ENCODE measurements at regions not wholly inside any gene's neighbourhood (a gene's known extent, or its start where the extent isn't known, plus 50 kb on each side); places are given as distances from the start of the nearest gene placed in this dataset.
A peak's percentile ranks its signal among the peaks of the same experiment; 100 is the strongest.

GRCh38 chr2:225937625-225938187 is 538.2 kb downstream of the NYAP2 start:
- H3K27ac ChIP-seq (ENCODE audit: low read length) = no peak overlapping the region
- DNase-seq (ENCODE audit: low read depth, low spot score) = no peak
- no TSS peak for BruUV-seq (replicated peaks)
- TF ChIP-seq TCF7L2 (IDR thresholded peaks at IDR 0.05; ENCODE audit: low read depth, low read length) (no peak), REST (IDR thresholded peaks at IDR 0.05; ENCODE audit: insufficient read depth in 1 of 2, low read depth in 2 of 2, low read length in 1 of 2) (peak; percentile 78 to 88; a peak in 3 of 4 replicates)
- H3K27me3 ChIP-seq (ENCODE audit: control insufficient read depth, insufficient read depth, low read length) = no peaks in the 10 kb centered on the region
- CTCF ChIA-PET = no interaction called here
- no peaks in the 10 kb centered on the region for H3K4me1 ChIP-seq (ENCODE audit: control insufficient read depth, insufficient read depth, low read length)
- H3K4me3 ChIP-seq (ENCODE audit: low read depth in 2 of 2, low read length in 2 of 2) = no peak overlapping the region
- ATAC-seq = no peak
- POLR2A ChIA-PET = no interaction called here
- no peaks in the 10 kb centered on the region for H3K9me3 ChIP-seq (ENCODE audit: control insufficient read depth, insufficient read depth, low read depth, low read length)
- H3K36me3 ChIP-seq (ENCODE audit: control insufficient read depth, insufficient read depth, low read length) = no peaks in the 10 kb centered on the region
- intact Hi-C loops (cut with micrococcal nuclease; ENCODE audit: unreplicated experiment) (no loop called here), in situ Hi-C loops (cut with HindIII; ENCODE audit: low pct_unique_long_range_greater_than_20kb, low sequenced_read_pairs) (no loop called here)

- CTCF ChIA-PET = no interaction called here
Measured at GRCh38 chr2:225932811-225933413, 533.4 kb downstream of the NYAP2 start.

GRCh38 chr2:225930687-225931086 is 531.2 kb downstream of the NYAP2 start:
- DNase-seq (ENCODE audit: low read depth, low spot score) (no peak), ATAC-seq (no peak)
- no peaks in the 10 kb centered on the region for H3K9me3 ChIP-seq (ENCODE audit: control insufficient read depth, insufficient read depth, low read depth, low read length)
- in situ Hi-C loops (cut with HindIII; ENCODE audit: low pct_unique_long_range_greater_than_20kb, low sequenced_read_pairs) = no loop called here
- no peaks in the 10 kb centered on the region for H3K36me3 ChIP-seq (ENCODE audit: control insufficient read depth, insufficient read depth, low read length)
- H3K27me3 ChIP-seq (ENCODE audit: control insufficient read depth, insufficient read depth, low read length) = no peaks in the 10 kb centered on the region
- POLR2A ChIA-PET = no interaction called here
- no peaks in the 10 kb centered on the region for H3K4me1 ChIP-seq (ENCODE audit: control insufficient read depth, insufficient read depth, low read length)
- no TSS peak for BruUV-seq (replicated peaks)
- intact Hi-C loops (cut with micrococcal nuclease; ENCODE audit: unreplicated experiment) = no loop called here
- TF ChIP-seq CTCF (IDR thresholded peaks at IDR 0.05) (no peak), REST (IDR thresholded peaks at IDR 0.05; ENCODE audit: insufficient read depth in 1 of 2, low read depth in 2 of 2, low read length in 1 of 2) (no peak), SIN3A (IDR thresholded peaks at IDR 0.05; ENCODE audit: borderline replicate concordance, insufficient read depth, low read depth, low read length) (no peak), POLR2AphosphoS5 (IDR thresholded peaks at IDR 0.05; ENCODE audit: low read depth, low read length) (no peak), TCF7L2 (IDR thresholded peaks at IDR 0.05; ENCODE audit: low read depth, low read length) (no peak)
- CTCF ChIA-PET = no interaction called here
- no peak overlapping the region for H3K4me3 ChIP-seq (ENCODE audit: low read depth in 2 of 2, low read length in 2 of 2)
- H3K27ac ChIP-seq (ENCODE audit: low read length) = no peak overlapping the region

More at GRCh38 chr2:225932811-225933413, 533.4 kb downstream of the NYAP2 start:
- H3K36me3 ChIP-seq (ENCODE audit: control insufficient read depth, insufficient read depth, low read length) = no peaks in the 10 kb centered on the region
- no peaks in the 10 kb centered on the region for H3K4me1 ChIP-seq (ENCODE audit: control insufficient read depth, insufficient read depth, low read length)
- intact Hi-C loops (cut with micrococcal nuclease; ENCODE audit: unreplicated experiment) = no loop called here
- H3K27me3 ChIP-seq (ENCODE audit: control insufficient read depth, insufficient read depth, low read length) = no peaks in the 10 kb centered on the region
- no TSS peak for BruUV-seq (replicated peaks)
- no peak for ATAC-seq
- no peak overlapping the region for H3K4me3 ChIP-seq (ENCODE audit: low read depth in 2 of 2, low read length in 2 of 2)
- H3K9me3 ChIP-seq (ENCODE audit: control insufficient read depth, insufficient read depth, low read depth, low read length) = no peaks in the 10 kb centered on the region
- DNase-seq (ENCODE audit: low read depth, low spot score) = no peak
- TF ChIP-seq TCF7L2 (IDR thresholded peaks at IDR 0.05; ENCODE audit: low read depth, low read length) (peak; percentile 88), SIN3A (IDR thresholded peaks at IDR 0.05; ENCODE audit: borderline replicate concordance, insufficient read depth, low read depth, low read length) (no peak)
- POLR2A ChIA-PET = no interaction called here
- in situ Hi-C loops (cut with HindIII; ENCODE audit: low pct_unique_long_range_greater_than_20kb, low sequenced_read_pairs) = no loop called here
- no peak overlapping the region for H3K27ac ChIP-seq (ENCODE audit: low read length)

All from Panc1 (cell line).